GM19452 (cell line): ENCODE measurements at regions not wholly inside any gene's neighbourhood (a gene's known extent, or its start where the extent isn't known, plus 50 kb on each side); places are given as distances from the start of the nearest gene placed in this dataset.
A peak's percentile ranks its signal among the peaks of the same experiment; 100 is the strongest.

Experiments used
- ATAC-seq: cut with Tn5 transposase; IDR thresholded peaks from one replicate; pipeline ENCODE4 v1.9.1; 2021; ENCODE audit not compliant: unreplicated experiment

GRCh38 chr3:19725000-19725399 lies 209.0 kb downstream of the EFHB start:
- ATAC-seq: no peak

- ATAC-seq: no peak
Observed at GRCh38 chr3:19717736-19718135, 216.3 kb downstream of the EFHB start.

GRCh38 chr3:19711160-19711782 lies 222.7 kb downstream of the EFHB start:
- no peak for ATAC-seq

- ATAC-seq: no peak
Observed at GRCh38 chr3:19702416-19703078, 231.5 kb downstream of the EFHB start.

GRCh38 chr3:19688767-19689166 lies 245.2 kb downstream of the EFHB start:
- no peak for ATAC-seq

GRCh38 chr3:19668163-19668562 lies 265.9 kb downstream of the EFHB start:
- ATAC-seq: no peak

- no peak for ATAC-seq
Observed at GRCh38 chr3:19662486-19662885, 271.5 kb downstream of the EFHB start.

- ATAC-seq: no peak
Observed at GRCh38 chr3:19652336-19652735, 281.7 kb downstream of the EFHB start.

- ATAC-seq: no peak
Observed at GRCh38 chr3:19645093-19645492, 288.9 kb downstream of the EFHB start.

GRCh38 chr3:19644405-19644804 lies 289.6 kb downstream of the EFHB start:
- ATAC-seq: no peak

- no peak for ATAC-seq
Observed at GRCh38 chr3:19641408-19641807, 292.6 kb downstream of the EFHB start.

GRCh38 chr3:19632099-19633074 lies 301.6 kb downstream of the EFHB start:
- no peak for ATAC-seq

GRCh38 chr3:19598870-19599269 lies 335.1 kb downstream of the EFHB start:
- peak; percentile 71 for ATAC-seq

GRCh38 chr3:19596408-19596807 lies 337.6 kb downstream of the EFHB start:
- peak; percentile 65 for ATAC-seq

GRCh38 chr3:19595884-19596283 lies 338.1 kb downstream of the EFHB start:
- ATAC-seq: no peak
